ENCODE measurements at regions not wholly inside any gene's neighbourhood (a gene's known extent, or its start where the extent isn't known, plus 50 kb on each side); places are given as distances from the start of the nearest gene placed in this dataset.

- no peak for DNase-seq
- Histone ChIP-seq H2AFZ (ENCODE audit: insufficient read depth, low read depth, low read length, poor library complexity, severe bottlenecking) (no peak overlapping the region), H3K27ac (ENCODE audit: low read depth in 1 of 2, low read length in 2 of 2) (no peak overlapping the region), H3K36me3 (replicated peaks in 1 of 2; ENCODE audit: control insufficient read depth in 1 of 2, insufficient read depth in 2 of 2, low read length in 2 of 2) (no peaks in the 10 kb centered on the region), H3K4me2 (replicated peaks; ENCODE audit: extremely low read depth, low read length, poor library complexity, severe bottlenecking) (no peak overlapping the region), H4K20me1 (ENCODE audit: insufficient read depth, low read length) (no peaks in the 10 kb centered on the region), H3K4me1 (ENCODE audit: control insufficient read depth in 1 of 2, insufficient read depth in 2 of 2, low read length in 2 of 2) (no peaks in the 10 kb centered on the region), H3K4me3 (replicated peaks in 1 of 3; ENCODE audit: low read depth in 2 of 3, low read length in 3 of 3) (no peak overlapping the region), H3K27me3 (ENCODE audit: control insufficient read depth in 2 of 2, insufficient read depth in 2 of 2, low read length in 2 of 2) (no peaks in the 10 kb centered on the region), H3K9ac (ENCODE audit: insufficient read depth, low read length, poor library complexity, severe bottlenecking) (no peak overlapping the region), H3K9me3 (replicated peaks in 1 of 2; ENCODE audit: control insufficient read depth in 1 of 2, insufficient read depth in 1 of 2, low read length in 2 of 2) (no peaks in the 10 kb centered on the region), H3K79me2 (ENCODE audit: insufficient read depth, low read length) (no peaks in the 10 kb centered on the region)
- Mint-ChIP-seq H3K27me3 (ENCODE audit: low read depth in 3 of 3) (peaks cover 0 to 4% (median 3%) of the 10 kb centered on the region in 3 donors), H3K27ac (no peak overlapping the region), H3K36me3 (no peaks in the 10 kb centered on the region), H3K4me3 (no peak overlapping the region), H3K9me3 (peaks cover 0 to 9% (median 3%) of the 10 kb centered on the region in 7 donors), H3K4me1 (no peaks in the 10 kb centered on the region)
- TF ChIP-seq CTCF (IDR thresholded peaks at IDR 0.05): no peak
- WGBS (ENCODE audit: insufficient coverage): 100% methylated on average over 1 of the region's 3 CpGs
- intact Hi-C loops (cut with micrococcal nuclease): no loop called here
These were observed 94.4 kb upstream of the SLC27A6 start for GRCh38 chr5:128870923-128871322.

GRCh38 chr5:128876569-128877382 lies 88.5 kb upstream of the SLC27A6 start:
- no peak overlapping the region for H3K4me2 ChIP-seq (replicated peaks; ENCODE audit: extremely low read depth, low read length, poor library complexity, severe bottlenecking)
- no peak for TF ChIP-seq CTCF (IDR thresholded peaks at IDR 0.05)
- no peaks in the 10 kb centered on the region for H3K4me1 ChIP-seq (ENCODE audit: control insufficient read depth in 1 of 2, insufficient read depth in 2 of 2, low read length in 2 of 2)
- H3K4me3 Mint-ChIP-seq: no peak overlapping the region
- H3K27me3 ChIP-seq (ENCODE audit: control insufficient read depth in 2 of 2, insufficient read depth in 2 of 2, low read length in 2 of 2): no peaks in the 10 kb centered on the region
- H3K9me3 ChIP-seq (replicated peaks in 1 of 2; ENCODE audit: control insufficient read depth in 1 of 2, insufficient read depth in 1 of 2, low read length in 2 of 2): no peaks in the 10 kb centered on the region
- no CpG with 5 or more reads among the region's 3 CpGs for WGBS (ENCODE audit: insufficient coverage)
- H4K20me1 ChIP-seq (ENCODE audit: insufficient read depth, low read length): no peaks in the 10 kb centered on the region
- no peak overlapping the region for H2AFZ ChIP-seq (ENCODE audit: insufficient read depth, low read depth, low read length, poor library complexity, severe bottlenecking)
- H3K9ac ChIP-seq (ENCODE audit: insufficient read depth, low read length, poor library complexity, severe bottlenecking): no peak overlapping the region
- H3K27me3 Mint-ChIP-seq (ENCODE audit: low read depth in 3 of 3): peaks cover 0 to 4% (median 3%) of the 10 kb centered on the region in 3 donors
- H3K36me3 Mint-ChIP-seq: no peaks in the 10 kb centered on the region
- no peak overlapping the region for H3K27ac ChIP-seq (ENCODE audit: low read depth in 1 of 2, low read length in 2 of 2)
- no peaks in the 10 kb centered on the region for H3K79me2 ChIP-seq (ENCODE audit: insufficient read depth, low read length)
- no peaks in the 10 kb centered on the region for H3K4me1 Mint-ChIP-seq
- no peaks in the 10 kb centered on the region for H3K36me3 ChIP-seq (replicated peaks in 1 of 2; ENCODE audit: control insufficient read depth in 1 of 2, insufficient read depth in 2 of 2, low read length in 2 of 2)
- no peak overlapping the region for H3K4me3 ChIP-seq (replicated peaks in 1 of 3; ENCODE audit: low read depth in 2 of 3, low read length in 3 of 3)
- no peak for DNase-seq
- H3K27ac Mint-ChIP-seq: no peak overlapping the region
- intact Hi-C loops (cut with micrococcal nuclease): no loop called here
- peaks cover 0 to 9% (median under 1%) of the 10 kb centered on the region in 7 donors for H3K9me3 Mint-ChIP-seq
